ENCODE measurements at regions not wholly inside any gene's neighbourhood (a gene's known extent, or its start where the extent isn't known, plus 50 kb on each side); places are given as distances from the start of the nearest gene placed in this dataset.

DNA sequence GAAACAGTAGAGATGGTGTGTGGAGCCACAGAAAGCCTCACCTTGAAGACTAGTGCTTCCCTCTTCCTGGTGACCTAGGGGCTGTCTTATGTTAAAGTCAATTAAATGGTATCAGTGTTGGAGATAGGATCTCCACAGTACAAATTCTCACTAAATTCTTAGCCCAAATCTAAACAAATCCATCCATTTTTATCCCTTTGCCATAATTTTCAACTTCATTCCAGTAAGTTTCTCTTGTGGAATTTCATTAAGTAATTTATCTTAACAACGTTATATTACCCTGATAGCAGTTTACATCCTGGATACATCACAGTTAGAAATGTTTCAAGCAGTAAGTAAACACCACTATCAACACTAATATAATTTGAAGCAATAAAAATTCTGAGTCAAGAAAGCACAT, 989.4 kb upstream of the NXPH2 start:
- TF ChIP-seq, protein P1, sequence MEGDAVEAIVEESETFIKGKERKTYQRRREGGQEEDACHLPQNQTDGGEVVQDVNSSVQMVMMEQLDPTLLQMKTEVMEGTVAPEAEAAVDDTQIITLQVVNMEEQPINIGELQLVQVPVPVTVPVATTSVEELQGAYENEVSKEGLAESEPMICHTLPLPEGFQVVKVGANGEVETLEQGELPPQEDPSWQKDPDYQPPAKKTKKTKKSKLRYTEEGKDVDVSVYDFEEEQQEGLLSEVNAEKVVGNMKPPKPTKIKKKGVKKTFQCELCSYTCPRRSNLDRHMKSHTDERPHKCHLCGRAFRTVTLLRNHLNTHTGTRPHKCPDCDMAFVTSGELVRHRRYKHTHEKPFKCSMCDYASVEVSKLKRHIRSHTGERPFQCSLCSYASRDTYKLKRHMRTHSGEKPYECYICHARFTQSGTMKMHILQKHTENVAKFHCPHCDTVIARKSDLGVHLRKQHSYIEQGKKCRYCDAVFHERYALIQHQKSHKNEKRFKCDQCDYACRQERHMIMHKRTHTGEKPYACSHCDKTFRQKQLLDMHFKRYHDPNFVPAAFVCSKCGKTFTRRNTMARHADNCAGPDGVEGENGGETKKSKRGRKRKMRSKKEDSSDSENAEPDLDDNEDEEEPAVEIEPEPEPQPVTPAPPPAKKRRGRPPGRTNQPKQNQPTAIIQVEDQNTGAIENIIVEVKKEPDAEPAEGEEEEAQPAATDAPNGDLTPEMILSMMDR (IDR thresholded peaks at IDR 0.05; ENCODE audit: low read length) = no peak
- TF ChIP-seq EZH2 (IDR thresholded peaks at IDR 0.05; ENCODE audit: borderline replicate concordance, low read length) = no peak

DNA sequence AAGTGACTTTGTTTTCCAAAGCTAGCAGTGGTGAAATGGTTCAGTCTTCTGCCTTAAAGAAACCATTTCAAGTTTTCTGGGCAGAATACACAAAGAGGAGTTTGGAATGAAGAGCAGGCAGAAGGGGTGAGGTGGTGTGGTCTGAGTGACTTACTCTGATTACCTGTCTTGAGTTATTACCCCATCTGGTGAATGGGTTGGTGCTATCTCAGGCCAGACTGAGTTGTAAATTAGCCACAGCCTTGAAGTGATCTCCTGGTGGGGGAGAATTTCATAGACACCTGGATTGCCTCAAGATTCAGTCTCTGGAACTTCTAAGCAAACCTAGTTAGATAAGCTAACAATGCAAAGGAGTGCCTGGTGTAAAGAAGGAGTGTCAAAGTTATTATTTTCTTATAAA, 983.5 kb upstream of the NXPH2 start:
- Histone ChIP-seq H3K36me3 (ENCODE audit: insufficient read depth, low read length) (no peaks in the 10 kb centered on the region), H3K4me2 (ENCODE audit: low read length) (no peak overlapping the region), H3K27ac (ENCODE audit: low read depth, low read length, poor library complexity, severe bottlenecking) (no peak overlapping the region), H3K79me2 (ENCODE audit: insufficient read depth, low read length) (no peaks in the 10 kb centered on the region), H2AFZ (ENCODE audit: low read length) (no peak overlapping the region), H3K9me3 (ENCODE audit: low read length) (no peaks in the 10 kb centered on the region), H3K4me3 (ENCODE audit: low read depth, low read length, poor library complexity, severe bottlenecking) (no peak overlapping the region), H3K9me2 (ENCODE audit: low read depth, low read length) (no peaks in the 10 kb centered on the region; the same call in 1 of the 2 replicates), H3K27me3 (ENCODE audit: insufficient read depth, low read length) (no peaks in the 10 kb centered on the region), H4K20me1 (ENCODE audit: insufficient read depth, low read length) (no peaks in the 10 kb centered on the region), H3F3A (ENCODE audit: insufficient read depth, low read length) (no peaks in the 10 kb centered on the region), H3K4me1 (ENCODE audit: insufficient read depth, low read length, severe bottlenecking) (no peaks in the 10 kb centered on the region), H3K9ac (ENCODE audit: low read length) (no peak overlapping the region)
- TF ChIP-seq EZH2 (IDR thresholded peaks at IDR 0.05; ENCODE audit: borderline replicate concordance, low read length) = no peak
- TF ChIP-seq, protein P1 (IDR thresholded peaks at IDR 0.05; ENCODE audit: low read length) = no peak

More for the DNA sequence above, 989.4 kb upstream of the NXPH2 start:
- no peaks in the 10 kb centered on the region for H3K4me1 ChIP-seq (ENCODE audit: insufficient read depth, low read length, severe bottlenecking)
- no peak overlapping the region for H3K4me3 ChIP-seq (ENCODE audit: low read depth, low read length, poor library complexity, severe bottlenecking)
- H3K4me2 ChIP-seq (ENCODE audit: low read length) = no peak overlapping the region
- no peaks in the 10 kb centered on the region for H3K9me3 ChIP-seq (ENCODE audit: low read length)
- no peaks in the 10 kb centered on the region for H4K20me1 ChIP-seq (ENCODE audit: insufficient read depth, low read length)
- no peaks in the 10 kb centered on the region for H3K9me2 ChIP-seq (ENCODE audit: low read depth, low read length)
- H3K9ac ChIP-seq (ENCODE audit: low read length) = no peak overlapping the region
- no peaks in the 10 kb centered on the region for H3K79me2 ChIP-seq (ENCODE audit: insufficient read depth, low read length)
- no peak overlapping the region for H3K27ac ChIP-seq (ENCODE audit: low read depth, low read length, poor library complexity, severe bottlenecking)
- H3K27me3 ChIP-seq (ENCODE audit: insufficient read depth, low read length) = no peaks in the 10 kb centered on the region
- no peaks in the 10 kb centered on the region for H3F3A ChIP-seq (ENCODE audit: insufficient read depth, low read length)
- no peaks in the 10 kb centered on the region for H3K36me3 ChIP-seq (ENCODE audit: insufficient read depth, low read length)
- no peak overlapping the region for H2AFZ ChIP-seq (ENCODE audit: low read length)

DNA sequence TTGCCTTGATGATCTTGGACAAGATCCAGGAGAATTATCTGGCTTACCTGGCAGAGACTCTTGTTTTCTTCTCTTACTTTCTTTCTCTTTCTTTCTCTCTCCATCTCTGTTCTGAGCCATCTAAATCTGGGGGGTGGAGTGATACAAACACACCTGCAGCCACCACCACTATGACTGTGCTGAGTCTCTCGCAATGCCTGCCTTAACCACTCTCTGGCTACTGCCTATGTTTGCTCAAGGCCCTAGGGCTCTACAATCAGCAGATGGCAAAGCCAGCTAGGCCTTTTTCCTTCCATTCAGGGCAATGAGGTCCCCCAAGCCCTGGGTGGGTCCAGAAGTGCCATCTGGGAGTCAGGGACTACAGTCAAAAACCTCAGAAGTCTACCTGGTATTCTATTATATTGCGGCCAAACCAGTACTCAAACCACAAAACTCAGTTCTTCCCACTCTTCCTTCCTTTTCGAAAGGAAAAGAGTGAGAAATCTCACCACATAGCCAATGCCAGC, 978.9 kb upstream of the NXPH2 start:
- Histone ChIP-seq H3K79me2 (ENCODE audit: insufficient read depth, low read length) (no peaks in the 10 kb centered on the region), H3K4me1 (ENCODE audit: insufficient read depth, low read length, severe bottlenecking) (no peaks in the 10 kb centered on the region), H3K27ac (ENCODE audit: low read depth, low read length, poor library complexity, severe bottlenecking) (no peak overlapping the region), H3K27me3 (ENCODE audit: insufficient read depth, low read length) (no peaks in the 10 kb centered on the region), H2AFZ (ENCODE audit: low read length) (no peak overlapping the region), H3K9me3 (ENCODE audit: low read length) (no peaks in the 10 kb centered on the region), H3K9ac (ENCODE audit: low read length) (no peak overlapping the region), H3K9me2 (ENCODE audit: low read depth, low read length) (no peaks in the 10 kb centered on the region; the same call in 1 of the 2 replicates), H4K20me1 (ENCODE audit: insufficient read depth, low read length) (no peaks in the 10 kb centered on the region), H3K4me3 (ENCODE audit: low read depth, low read length, poor library complexity, severe bottlenecking) (no peak overlapping the region), H3K36me3 (ENCODE audit: insufficient read depth, low read length) (no peaks in the 10 kb centered on the region), H3K4me2 (ENCODE audit: low read length) (no peak overlapping the region), H3F3A (ENCODE audit: insufficient read depth, low read length) (no peaks in the 10 kb centered on the region)
- no peak for TF ChIP-seq EZH2 (IDR thresholded peaks at IDR 0.05; ENCODE audit: borderline replicate concordance, low read length)
- TF ChIP-seq, protein P1 (IDR thresholded peaks at IDR 0.05; ENCODE audit: low read length) = no peak

All from OCI-LY1 (cell line).